ENCODE measurements at regions not wholly inside any gene's neighbourhood (a gene's known extent, or its start where the extent isn't known, plus 50 kb on each side); places are given as distances from the start of the nearest gene placed in this dataset.

DNA sequence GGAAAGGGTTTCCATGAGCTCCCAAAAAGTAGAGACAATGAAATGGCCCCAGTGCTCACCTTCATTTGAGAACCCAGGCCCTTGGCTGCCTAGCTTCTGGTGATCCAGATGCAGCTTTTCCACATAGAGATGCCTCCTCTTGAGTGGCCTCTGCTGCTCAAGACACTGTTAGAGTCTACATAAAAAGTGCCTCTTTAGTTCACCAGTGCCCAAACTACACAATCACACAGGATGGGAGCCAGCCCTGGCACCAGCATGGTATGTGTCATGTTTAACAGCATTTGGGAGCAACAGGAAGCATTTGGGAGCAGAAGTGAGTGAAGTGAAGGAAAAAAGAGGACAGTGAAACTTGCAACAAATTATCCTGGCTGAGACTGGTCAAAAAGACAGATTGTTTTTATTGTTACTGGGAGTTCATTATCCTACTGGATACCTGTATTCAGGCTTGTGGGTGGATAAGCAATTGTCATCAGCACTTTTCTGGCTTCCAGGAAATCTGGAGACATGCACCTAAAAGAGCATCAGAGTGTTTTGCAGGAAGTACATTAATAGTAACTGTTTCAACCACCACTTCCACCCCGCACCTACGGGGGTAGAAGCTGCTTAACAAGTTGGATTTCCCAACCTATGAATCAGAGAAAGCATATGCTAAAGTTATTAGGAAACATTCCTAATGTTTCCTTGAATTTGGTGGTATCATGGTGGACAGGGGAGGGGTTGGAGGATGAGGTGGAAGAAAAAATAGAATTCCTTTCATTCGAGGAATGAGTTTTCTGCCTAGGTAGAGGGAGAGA, 416.2 kb downstream of the IGSF11 start:
- TF ChIP-seq, protein P1, sequence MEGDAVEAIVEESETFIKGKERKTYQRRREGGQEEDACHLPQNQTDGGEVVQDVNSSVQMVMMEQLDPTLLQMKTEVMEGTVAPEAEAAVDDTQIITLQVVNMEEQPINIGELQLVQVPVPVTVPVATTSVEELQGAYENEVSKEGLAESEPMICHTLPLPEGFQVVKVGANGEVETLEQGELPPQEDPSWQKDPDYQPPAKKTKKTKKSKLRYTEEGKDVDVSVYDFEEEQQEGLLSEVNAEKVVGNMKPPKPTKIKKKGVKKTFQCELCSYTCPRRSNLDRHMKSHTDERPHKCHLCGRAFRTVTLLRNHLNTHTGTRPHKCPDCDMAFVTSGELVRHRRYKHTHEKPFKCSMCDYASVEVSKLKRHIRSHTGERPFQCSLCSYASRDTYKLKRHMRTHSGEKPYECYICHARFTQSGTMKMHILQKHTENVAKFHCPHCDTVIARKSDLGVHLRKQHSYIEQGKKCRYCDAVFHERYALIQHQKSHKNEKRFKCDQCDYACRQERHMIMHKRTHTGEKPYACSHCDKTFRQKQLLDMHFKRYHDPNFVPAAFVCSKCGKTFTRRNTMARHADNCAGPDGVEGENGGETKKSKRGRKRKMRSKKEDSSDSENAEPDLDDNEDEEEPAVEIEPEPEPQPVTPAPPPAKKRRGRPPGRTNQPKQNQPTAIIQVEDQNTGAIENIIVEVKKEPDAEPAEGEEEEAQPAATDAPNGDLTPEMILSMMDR (IDR thresholded peaks at IDR 0.05), result no peak
- TF ChIP-seq EP300 (IDR thresholded peaks at IDR 0.05) (no peak), POLR2AphosphoS5 (IDR thresholded peaks at IDR 0.05) (no peak)
